ENCODE measurements at regions not wholly inside any gene's neighbourhood (a gene's known extent, or its start where the extent isn't known, plus 50 kb on each side); places are given as distances from the start of the nearest gene placed in this dataset.
"Not testable (repeated sequence)": the region's sequence is repeated elsewhere in the genome, so short reads cannot be mapped to it uniquely, and the experiment has no call there.

GRCh38 chr2:126264625-126265024, 391.3 kb upstream of the GYPC start:
- no peak for DNase-seq

DNA sequence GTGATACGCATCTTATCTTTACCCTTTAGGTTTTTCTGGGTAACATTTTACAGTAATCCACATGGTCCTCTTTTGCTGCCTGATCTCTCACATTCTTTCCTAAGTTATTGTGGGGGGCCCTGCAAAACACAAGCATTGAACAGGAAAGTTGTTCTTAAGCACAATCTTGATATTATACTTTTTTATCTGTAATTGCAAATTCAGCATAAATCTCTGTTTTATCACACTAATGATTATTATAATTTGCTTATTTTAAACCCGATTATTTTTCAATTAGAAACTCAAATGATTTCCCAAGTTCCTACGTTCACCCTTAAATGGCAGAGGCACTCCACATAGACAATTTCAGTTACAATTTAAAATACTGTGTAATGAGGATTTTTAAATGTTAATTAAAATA, 386.0 kb upstream of the GYPC start:
- no peak for DNase-seq

DNA sequence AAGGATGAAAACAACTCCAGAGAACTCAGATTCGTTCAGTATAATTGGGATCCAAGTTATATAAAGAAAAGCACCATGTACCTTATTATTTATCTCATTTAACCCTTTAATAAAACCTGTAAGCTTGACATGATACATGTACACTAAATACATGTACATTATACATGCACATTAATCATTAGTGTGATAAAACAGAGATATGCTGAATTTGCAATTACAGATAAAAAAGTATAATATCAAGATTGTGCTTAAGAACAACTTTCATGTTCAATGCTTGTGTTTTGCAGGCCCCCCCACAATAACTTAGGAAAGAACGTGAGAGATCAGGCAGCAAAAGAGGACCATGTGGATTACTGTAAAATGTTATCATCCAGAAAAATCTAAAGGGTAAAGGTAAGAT, 385.4 kb upstream of the GYPC start:
- DNase-seq: no peak

GRCh38 chr2:126272401-126272800, 383.6 kb upstream of the GYPC start:
- DNase-seq: no peak

DNA sequence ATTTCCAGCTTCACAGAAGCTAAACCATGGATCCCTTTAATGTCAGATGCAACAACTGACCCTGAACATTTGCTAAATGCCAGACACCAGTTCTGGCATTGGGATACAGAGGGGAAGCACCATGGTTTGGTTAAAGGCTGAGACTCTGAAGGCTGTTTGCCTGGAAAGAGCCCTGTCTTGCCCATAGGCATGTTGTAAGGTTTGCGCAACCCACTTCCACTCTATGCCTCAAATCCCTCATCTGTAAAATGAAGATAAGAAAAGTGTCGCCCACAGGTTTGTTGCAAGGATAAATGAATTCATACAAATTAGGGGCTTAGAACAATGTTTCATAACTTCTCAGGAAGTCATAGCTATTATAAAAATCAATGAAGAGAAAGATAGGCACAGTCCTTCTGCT, 380.9 kb upstream of the GYPC start:
- DNase-seq: no peak

GRCh38 chr2:126276268-126276667, 379.7 kb upstream of the GYPC start:
- not testable (repeated sequence) for DNase-seq

DNA sequence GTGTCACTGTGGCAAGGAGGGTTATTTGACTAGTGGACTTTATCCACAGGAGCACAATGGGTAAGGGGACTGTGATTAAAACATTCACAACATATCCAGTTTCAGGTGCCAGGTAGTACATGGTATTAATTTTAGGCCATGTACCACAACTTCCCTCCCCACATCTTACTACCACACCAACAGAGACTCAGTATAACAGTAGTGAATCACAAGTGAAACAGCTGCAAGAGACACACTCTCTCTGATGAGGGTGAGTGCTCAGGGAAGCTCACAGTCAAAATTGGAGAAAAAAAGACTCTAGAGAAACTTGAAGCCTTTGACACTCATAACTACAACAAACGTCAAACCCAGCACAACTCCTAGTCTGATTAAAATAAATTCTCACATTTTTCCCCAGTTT, 367.6 kb upstream of the GYPC start:
- no peak for DNase-seq

DNA sequence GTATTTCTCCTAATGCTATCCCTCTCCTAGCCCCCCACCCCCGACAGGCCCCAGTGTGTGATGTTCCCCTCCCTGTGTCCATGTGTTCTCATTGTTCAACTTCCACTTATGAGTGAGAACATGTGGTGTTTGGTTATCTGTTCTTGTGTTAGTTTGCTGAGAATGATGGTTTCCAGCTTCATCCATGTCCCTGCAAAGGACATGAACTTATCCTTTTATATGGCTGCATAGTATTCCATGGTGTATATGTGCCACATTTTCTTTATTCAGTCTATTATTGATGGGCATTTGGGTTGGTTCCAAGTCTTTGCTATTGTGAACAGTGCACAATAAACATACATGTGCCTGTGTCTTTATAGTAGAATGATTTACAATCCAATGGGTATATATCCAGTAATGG, 362.0 kb upstream of the GYPC start:
- not testable (repeated sequence) for DNase-seq

GRCh38 chr2:126299469-126299976, 356.4 kb upstream of the GYPC start:
- DNase-seq: no peak

DNA sequence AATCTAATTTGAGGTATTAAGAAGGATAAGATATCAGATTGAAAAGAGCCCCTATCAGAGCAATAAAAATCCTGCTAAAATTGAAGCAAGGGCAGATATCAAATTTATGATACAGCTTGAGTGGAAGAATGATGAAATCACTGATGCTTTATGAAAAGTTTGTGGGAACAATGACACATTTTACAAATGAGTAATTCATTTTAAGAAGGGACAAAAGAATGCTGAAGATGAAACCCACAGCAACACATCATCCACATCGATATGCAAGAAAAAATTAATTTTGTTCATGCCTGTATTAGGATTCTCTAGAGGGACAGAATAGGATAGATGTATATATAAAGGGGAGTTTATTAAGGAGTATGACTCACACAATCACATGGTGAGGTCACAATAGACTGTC, 355.6 kb upstream of the GYPC start:
- no peak for DNase-seq

DNA sequence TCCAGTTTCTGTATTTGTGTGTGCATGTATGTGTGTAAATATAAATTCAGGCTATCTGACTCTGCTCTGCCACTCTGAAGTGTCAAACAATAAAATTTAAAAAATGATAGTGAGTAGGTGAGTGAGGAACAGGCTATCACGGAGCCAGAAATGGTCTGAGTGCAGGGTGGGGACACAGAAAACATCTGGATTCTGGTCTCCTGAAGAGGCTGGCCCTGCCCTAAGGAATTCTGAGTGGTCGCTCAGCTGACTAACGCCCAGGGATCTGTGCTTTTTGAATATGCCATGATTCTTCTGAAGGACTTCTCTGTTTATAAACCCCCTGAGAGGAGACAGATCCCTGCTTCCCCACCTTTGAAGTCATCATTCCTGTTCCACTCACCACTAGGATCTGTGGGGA, 353.9 kb upstream of the GYPC start:
- DNase-seq: no peak

DNA sequence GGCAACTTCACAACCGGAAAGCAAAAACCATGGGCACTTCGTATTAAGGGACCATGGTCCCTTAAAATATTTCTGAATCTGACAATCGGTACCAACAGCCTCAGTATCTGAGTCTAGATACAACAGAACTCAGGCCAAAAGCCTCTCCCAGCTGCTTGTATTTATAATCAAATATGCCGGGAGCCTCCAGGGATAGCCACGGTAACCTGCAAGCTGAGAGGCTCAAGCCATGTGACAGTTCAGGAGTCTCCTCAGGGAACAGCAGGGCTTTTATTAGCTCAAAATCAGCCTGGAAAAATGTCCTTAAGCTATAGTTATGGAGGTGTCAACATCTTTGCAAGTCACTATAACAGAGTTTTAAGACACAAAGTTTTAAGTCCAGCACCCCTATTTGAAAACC, 352.8 kb upstream of the GYPC start:
- DNase-seq: no peak

DNA sequence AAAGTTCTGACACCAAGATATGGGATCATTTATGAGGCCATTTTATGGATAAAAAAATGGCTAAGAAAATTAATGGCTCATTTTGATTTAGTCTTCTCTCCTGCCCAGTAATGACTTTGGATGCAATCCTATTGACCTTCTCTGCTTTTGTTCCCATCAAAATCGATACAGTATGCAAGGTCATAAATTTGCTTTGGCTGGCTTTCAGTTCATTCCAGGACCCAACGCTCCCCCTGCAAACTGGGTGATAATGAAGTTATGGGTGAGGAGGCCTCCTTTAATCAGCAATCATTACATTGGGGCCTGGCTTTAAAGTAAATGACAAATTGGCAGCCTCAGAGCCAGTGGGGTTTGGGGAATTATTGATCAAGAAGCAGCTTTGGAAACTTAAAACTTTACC, 351.8 kb upstream of the GYPC start:
- DNase-seq: no peak

GRCh38 chr2:126306539-126306938, 349.4 kb upstream of the GYPC start:
- no peak for DNase-seq

- no peak for DNase-seq
Observed at GRCh38 chr2:126307740-126308139, 348.2 kb upstream of the GYPC start.

DNA sequence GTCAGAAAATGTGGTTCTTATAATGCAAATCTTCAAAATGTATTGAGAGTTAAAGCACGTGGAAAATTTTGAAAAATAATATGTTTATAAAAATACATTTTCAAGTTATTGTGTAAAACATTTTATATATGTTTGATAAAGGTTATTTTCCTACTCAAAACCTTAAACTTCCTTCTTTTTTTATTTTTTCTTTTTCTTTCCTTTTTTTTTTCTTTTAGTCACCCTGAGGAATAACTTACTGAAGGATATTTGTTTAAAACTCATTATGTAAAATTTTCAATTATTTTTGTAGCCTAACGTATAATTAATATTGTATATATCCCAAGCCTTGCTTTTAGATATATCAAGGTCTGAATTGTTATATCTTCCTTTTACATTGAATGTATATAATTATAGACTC, 346.8 kb upstream of the GYPC start:
- no peak for DNase-seq

- DNase-seq: no peak
Observed at GRCh38 chr2:126312579-126312978, 343.4 kb upstream of the GYPC start.

- DNase-seq: no peak
Observed at GRCh38 chr2:126315828-126316227, 340.1 kb upstream of the GYPC start.

DNA sequence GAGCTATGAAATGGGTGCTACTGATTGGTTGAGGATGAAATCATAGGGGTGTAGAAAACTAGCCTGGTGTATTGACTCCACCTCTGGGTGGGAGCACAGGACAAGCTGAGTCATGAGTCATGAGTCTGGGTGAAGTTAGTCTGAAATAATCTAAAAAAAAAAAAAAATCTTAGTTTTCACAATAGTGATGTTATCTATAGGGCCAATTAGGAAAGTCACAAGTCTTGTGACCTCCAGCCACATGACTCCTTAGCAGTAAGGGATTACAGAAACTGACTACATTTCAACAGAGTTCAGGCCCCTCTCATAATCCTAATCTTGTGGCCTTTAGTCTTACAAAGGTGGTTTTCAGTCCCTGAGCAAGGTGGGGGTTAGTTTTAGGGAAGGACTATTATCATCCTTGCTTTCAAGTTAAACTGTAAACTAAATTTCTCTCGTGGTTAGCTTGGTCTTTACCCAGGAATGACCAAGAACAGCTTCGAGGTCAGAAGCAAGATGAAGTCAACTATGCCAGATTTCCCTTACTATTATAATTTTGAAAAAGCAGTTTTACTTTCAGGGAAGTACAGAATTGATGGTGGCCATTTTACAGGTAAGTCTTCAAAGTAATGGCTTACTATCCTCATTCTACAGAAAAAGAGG, 338.0 kb upstream of the GYPC start:
- no peak for DNase-seq

DNA sequence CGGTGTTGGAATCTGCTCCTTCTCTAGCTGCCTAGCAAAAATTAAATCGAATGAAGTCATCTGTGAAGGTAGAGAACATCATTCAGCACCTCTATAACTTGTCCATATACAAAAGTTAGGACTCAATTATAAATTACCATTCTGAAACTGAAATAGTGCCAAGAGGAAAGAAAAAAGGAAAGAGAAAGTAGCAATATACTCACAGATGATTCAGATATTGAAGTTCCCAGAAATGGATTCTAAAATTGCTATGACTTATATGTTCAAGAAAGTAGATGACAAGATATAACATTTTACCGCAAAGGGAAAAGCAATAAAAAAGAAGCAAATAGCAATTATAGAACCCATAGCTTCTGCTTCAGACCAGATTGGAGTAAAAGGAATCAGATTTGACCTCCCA, 333.6 kb upstream of the GYPC start:
- DNase-seq: no peak

DNA sequence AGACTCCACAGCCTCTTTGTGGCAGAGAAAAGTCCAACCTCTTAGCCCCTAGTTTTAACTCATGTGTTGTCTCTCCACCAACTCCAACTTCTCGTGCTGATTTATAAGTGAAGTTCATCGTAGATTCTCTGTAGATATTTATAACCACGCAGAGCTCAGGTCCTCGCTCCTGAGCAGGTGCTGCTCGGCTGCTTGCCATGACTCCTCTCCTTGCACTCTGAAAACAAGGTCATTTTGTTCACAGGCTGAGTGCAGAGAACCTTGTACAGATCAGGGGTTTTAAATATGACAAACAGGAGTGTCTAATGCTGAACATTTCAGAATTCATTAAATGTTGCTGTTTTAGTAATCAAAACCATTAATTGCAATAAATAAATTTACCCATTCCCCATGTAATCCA, 330.8 kb upstream of the GYPC start:
- DNase-seq: no peak

GRCh38 chr2:126329173-126329572, 326.8 kb upstream of the GYPC start:
- DNase-seq: no peak

DNA sequence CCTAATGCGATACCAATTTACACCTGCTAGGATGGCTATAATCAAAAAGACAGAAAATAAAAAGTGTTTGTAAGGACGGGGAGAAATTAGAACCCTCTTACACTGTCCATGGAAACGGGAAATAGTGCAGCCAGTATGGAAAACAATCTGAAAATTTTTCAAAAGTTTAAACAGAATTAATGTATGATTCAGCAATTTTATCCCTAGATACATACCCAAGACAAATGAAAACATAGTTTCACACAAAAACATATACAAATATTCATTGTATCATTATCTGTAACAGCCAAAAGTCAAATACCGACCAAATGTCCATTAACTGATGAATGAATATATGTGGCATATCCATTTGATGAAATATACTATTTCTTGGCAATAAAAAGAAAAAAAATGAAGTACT, 313.5 kb upstream of the GYPC start:
- DNase-seq: no peak

GRCh38 chr2:126343136-126343535, 312.8 kb upstream of the GYPC start:
- no peak for DNase-seq

DNA sequence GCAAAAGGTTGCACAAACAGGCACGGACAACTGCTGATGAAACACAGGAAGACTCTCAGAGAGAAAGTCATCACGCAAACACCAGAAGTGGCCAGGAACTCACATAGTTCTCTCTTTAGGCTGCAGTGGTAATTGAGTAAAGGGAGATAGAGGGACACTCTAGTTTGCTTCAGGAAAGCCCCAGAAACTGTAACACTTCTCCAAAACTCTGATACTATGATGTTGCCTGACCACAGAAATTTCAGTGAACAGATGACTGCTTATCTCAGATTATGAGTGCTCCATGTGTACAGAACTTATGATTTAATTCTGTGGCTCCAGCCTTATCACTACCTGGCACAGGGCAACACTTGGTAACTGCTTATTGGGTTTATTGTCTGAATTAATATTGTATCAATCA, 311.5 kb upstream of the GYPC start:
- DNase-seq: no peak

- no peak for DNase-seq
Observed at GRCh38 chr2:126345691-126346090, 310.3 kb upstream of the GYPC start.
